ENCODE measurements at regions not wholly inside any gene's neighbourhood (a gene's known extent, or its start where the extent isn't known, plus 50 kb on each side); places are given as distances from the start of the nearest gene placed in this dataset.

GRCh38 chr19:31600731-31601295 lies 251.6 kb upstream of the TSHZ3 start:
- no peak for DNase-seq

GRCh38 chr19:31601855-31602254 lies 252.6 kb upstream of the TSHZ3 start:
- no peak for TF ChIP-seq CTCF (IDR thresholded peaks at IDR 0.05; ENCODE audit: borderline replicate concordance, extremely low read depth, insufficient read depth)
- FAIRE-seq (no peak), DNase-seq (no peak)
- Histone ChIP-seq H3K4me3 (ENCODE audit: low read length in 3 of 3) (no peak overlapping the region), H3K9ac (ENCODE audit: low read length in 3 of 3) (no peak overlapping the region), H3K4me1 (ENCODE audit: control insufficient read depth in 2 of 3, insufficient read depth in 2 of 3, low read depth in 1 of 3, low read length in 3 of 3) (no peaks in the 10 kb centered on the region), H3K9me3 (ENCODE audit: control insufficient read depth in 2 of 3, insufficient read depth in 1 of 3, low read length in 3 of 3) (no peaks in the 10 kb centered on the region), H3K27ac (ENCODE audit: low read depth in 2 of 2, low read length in 2 of 2) (no peak overlapping the region), H3K36me3 (ENCODE audit: control insufficient read depth in 2 of 3, insufficient read depth in 3 of 3, low read length in 3 of 3) (no peaks in the 10 kb centered on the region), H3K27me3 (ENCODE audit: control insufficient read depth, insufficient read depth, low read length) (no peaks in the 10 kb centered on the region)
- intact Hi-C loops (cut with DNase I): no loop called here

More at GRCh38 chr19:31600731-31601295, 251.6 kb upstream of the TSHZ3 start:
- Histone ChIP-seq H3K27me3 (ENCODE audit: control insufficient read depth, insufficient read depth, low read length) (no peaks in the 10 kb centered on the region), H3K4me1 (ENCODE audit: control insufficient read depth in 2 of 3, insufficient read depth in 2 of 3, low read depth in 1 of 3, low read length in 3 of 3) (no peaks in the 10 kb centered on the region), H3K9ac (ENCODE audit: low read length in 3 of 3) (no peak overlapping the region), H3K36me3 (ENCODE audit: control insufficient read depth in 2 of 3, insufficient read depth in 3 of 3, low read length in 3 of 3) (no peaks in the 10 kb centered on the region), H3K9me3 (ENCODE audit: control insufficient read depth in 2 of 3, insufficient read depth in 1 of 3, low read length in 3 of 3) (no peaks in the 10 kb centered on the region), H3K27ac (ENCODE audit: low read depth in 2 of 2, low read length in 2 of 2) (no peak overlapping the region), H3K4me3 (ENCODE audit: low read length in 3 of 3) (no peak overlapping the region)
- intact Hi-C loops (cut with DNase I): no loop called here
- no peak for TF ChIP-seq CTCF (IDR thresholded peaks at IDR 0.05; ENCODE audit: borderline replicate concordance, extremely low read depth, insufficient read depth)
- no peak for FAIRE-seq

- Histone ChIP-seq H3K36me3 (ENCODE audit: control insufficient read depth in 2 of 3, insufficient read depth in 3 of 3, low read length in 3 of 3) (no peaks in the 10 kb centered on the region), H3K9me3 (ENCODE audit: control insufficient read depth in 2 of 3, insufficient read depth in 1 of 3, low read length in 3 of 3) (no peaks in the 10 kb centered on the region), H3K4me1 (ENCODE audit: control insufficient read depth in 2 of 3, insufficient read depth in 2 of 3, low read depth in 1 of 3, low read length in 3 of 3) (no peaks in the 10 kb centered on the region), H3K27ac (ENCODE audit: low read depth in 2 of 2, low read length in 2 of 2) (no peak overlapping the region), H3K27me3 (ENCODE audit: control insufficient read depth, insufficient read depth, low read length) (no peaks in the 10 kb centered on the region), H3K4me3 (ENCODE audit: low read length in 3 of 3) (no peak overlapping the region), H3K9ac (ENCODE audit: low read length in 3 of 3) (no peak overlapping the region)
- intact Hi-C loops (cut with DNase I): no loop called here
- no peak for TF ChIP-seq CTCF (IDR thresholded peaks at IDR 0.05; ENCODE audit: borderline replicate concordance, extremely low read depth, insufficient read depth)
- FAIRE-seq (no peak), DNase-seq (no peak)
These were observed 253.3 kb upstream of the TSHZ3 start for GRCh38 chr19:31602548-31602947.

GRCh38 chr19:31604493-31605040 lies 255.3 kb upstream of the TSHZ3 start:
- DNase-seq (peak in 1 of 5 donors; percentile 40), FAIRE-seq (no peak)
- Histone ChIP-seq H3K27ac (ENCODE audit: low read depth in 2 of 2, low read length in 2 of 2) (no peak overlapping the region), H3K4me3 (ENCODE audit: low read length in 3 of 3) (no peak overlapping the region), H3K9me3 (ENCODE audit: control insufficient read depth in 2 of 3, insufficient read depth in 1 of 3, low read length in 3 of 3) (no peaks in the 10 kb centered on the region), H3K9ac (ENCODE audit: low read length in 3 of 3) (no peak overlapping the region), H3K4me1 (ENCODE audit: control insufficient read depth in 2 of 3, insufficient read depth in 2 of 3, low read depth in 1 of 3, low read length in 3 of 3) (no peaks in the 10 kb centered on the region), H3K36me3 (ENCODE audit: control insufficient read depth in 2 of 3, insufficient read depth in 3 of 3, low read length in 3 of 3) (no peaks in the 10 kb centered on the region), H3K27me3 (ENCODE audit: control insufficient read depth, insufficient read depth, low read length) (no peaks in the 10 kb centered on the region)
- TF ChIP-seq CTCF (IDR thresholded peaks at IDR 0.05; ENCODE audit: borderline replicate concordance, extremely low read depth, insufficient read depth): no peak
- intact Hi-C loops (cut with DNase I): no loop called here

All from kidney (tissue), 13 donors.